CD4-positive, alpha-beta T cell (primary cell): ENCODE measurements at regions not wholly inside any gene's neighbourhood (a gene's known extent, or its start where the extent isn't known, plus 50 kb on each side); places are given as distances from the start of the nearest gene placed in this dataset.

ENCODE experiments used
- ATAC-seq: fragments of 200-7000 bp; cut with Tn5 transposase; one replicate; pipeline ENCODE4 v1.10.0; 2022; ENCODE audit warnings: mild to moderate bottlenecking; ENCODE audit not compliant: poor library complexity
- CTCF ChIA-PET: fragments of 350-600 bp; sonication (Branson Sonifier 250); formaldehyde crosslinking; loops from one replicate; lab custom pipeline; 2021; ENCODE audit warnings: antibody characterized with exemption, inconsistent platforms; lab: Charles Lee
- POLR2A ChIA-PET: fragments of 350-600 bp; sonication (Branson Sonifier 250); formaldehyde crosslinking; loops from one replicate; lab custom pipeline; 2021; ENCODE audit warnings: antibody characterized with exemption, inconsistent platforms; lab: Charles Lee
- DNase-seq, 14 experiments: peaks; one replicate each; pipeline ENCODE4 v3.0.0-alpha.2; 2013 to 2020; ENCODE audit warnings: mixed read lengths in 2 of 14
- H3K27ac ChIP-seq, 2 donors: one replicate each; pipeline versions ENCODE4 v1.5.1 to v1.7.0; 2013; ENCODE audit warnings: low read length in 2 of 2, low read depth in 1 of 2, mild to moderate bottlenecking in 1 of 2
- H3K27me3 ChIP-seq, 2 experiments: 1 replicate in 1 of 2; 2 replicates in 1 of 2; pipeline versions ENCODE4 v1.6.1 to v1.7.0; 2013; ENCODE audit warnings: low read length in 2 of 2, control low read depth in 1 of 2, mild to moderate bottlenecking in 1 of 2, moderate library complexity in 1 of 2; ENCODE audit not compliant: insufficient read depth in 2 of 2, control insufficient read depth in 1 of 2
- H3K36me3 ChIP-seq: one replicate; pipeline ENCODE4 v1.6.1; 2013; ENCODE audit warnings: low read length, control low read depth; ENCODE audit not compliant: insufficient read depth
- H3K4me1 ChIP-seq: one replicate; pipeline ENCODE4 v1.6.1; 2013; ENCODE audit warnings: low read length, control low read depth; ENCODE audit not compliant: insufficient read depth
- H3K4me3 ChIP-seq: one replicate; pipeline ENCODE4 v1.5.1; 2013; ENCODE audit warnings: mild to moderate bottlenecking, low read length, moderate library complexity
- H3K9me3 ChIP-seq, 2 experiments: 1 replicate in 1 of 2; 2 replicates in 1 of 2; pipeline versions ENCODE4 v1.6.1 to v1.7.0; 2013; ENCODE audit warnings: low read length in 2 of 2, mild to moderate bottlenecking in 2 of 2, control low read depth in 1 of 2, moderate library complexity in 1 of 2; ENCODE audit not compliant: control insufficient read depth in 1 of 2, insufficient read depth in 1 of 2
- H3K27ac Mint-ChIP-seq: one replicate; pipeline ENCODE4 v1.8.0; 2020; ENCODE audit warnings: mixed read lengths
- H3K27me3 Mint-ChIP-seq: one replicate; pipeline ENCODE4 v1.8.0; 2021; ENCODE audit warnings: mixed read lengths
- H3K36me3 Mint-ChIP-seq: one replicate; pipeline ENCODE4 v1.8.0; 2021; ENCODE audit warnings: low read depth, mixed read lengths
- H3K4me1 Mint-ChIP-seq: one replicate; pipeline ENCODE4 v1.8.0; 2021; ENCODE audit warnings: low read depth, mixed read lengths
- H3K4me3 Mint-ChIP-seq: one replicate; pipeline ENCODE4 v1.8.0; 2020; ENCODE audit warnings: mild to moderate bottlenecking, mixed read lengths
- H3K9me3 Mint-ChIP-seq: one replicate; pipeline ENCODE4 v1.8.0; 2020; ENCODE audit warnings: mixed read lengths
- CTCF ChIP-seq: fragments of 200-600 bp; IDR thresholded peaks from one replicate; pipeline ENCODE4 v1.8.0; 2022; ENCODE audit warnings: antibody characterized with exemption, mild to moderate bottlenecking
- intact Hi-C, 2 experiments: fragments of 100-400 bp; cut with DNase I in 1 of 2; cut with micrococcal nuclease in 1 of 2; formaldehyde crosslinking; loops; one replicate each; pipeline versions ENCODE4 v1.15.1 to v1.9.0; 2023 to 2025; cut with DNase I, micrococcal nuclease

- H3K27ac ChIP-seq, result no peak overlapping the region
- Mint-ChIP-seq H3K27me3 (peaks cover 29% of the 10 kb centered on the region), H3K27ac (no peak overlapping the region), H3K4me1 (no peaks in the 10 kb centered on the region), H3K36me3 (no peaks in the 10 kb centered on the region), H3K9me3 (no peaks in the 10 kb centered on the region), H3K4me3 (no peak overlapping the region)
- no peaks in the 10 kb centered on the region for H3K4me1 ChIP-seq
- POLR2A ChIA-PET, result no interaction called here
- H3K27me3 ChIP-seq, result peaks cover 0 to 5% of the 10 kb centered on the region in 2 experiments
- no peak for DNase-seq
- intact Hi-C loops, result no loop called here
- ATAC-seq, result no peak
- no peak for TF ChIP-seq CTCF
- no peaks in the 10 kb centered on the region for H3K9me3 ChIP-seq
- no peaks in the 10 kb centered on the region for H3K36me3 ChIP-seq
- CTCF ChIA-PET, result no interaction called here
- H3K4me3 ChIP-seq, result no peak overlapping the region
Measured at GRCh38 chr2:234583331-234583730, 86.5 kb upstream of the ARL4C start.

GRCh38 chr2:234580686-234581085 lies 83.8 kb upstream of the ARL4C start:
- H3K4me1 Mint-ChIP-seq, result no peaks in the 10 kb centered on the region
- H3K27me3 Mint-ChIP-seq, result peaks cover 20% of the 10 kb centered on the region
- no peaks in the 10 kb centered on the region for H3K9me3 Mint-ChIP-seq
- H3K36me3 ChIP-seq, result no peaks in the 10 kb centered on the region
- no peaks in the 10 kb centered on the region for H3K36me3 Mint-ChIP-seq
- no peak overlapping the region for H3K4me3 Mint-ChIP-seq
- no peak overlapping the region for H3K4me3 ChIP-seq
- ATAC-seq (no peak), DNase-seq (no peak)
- no peak overlapping the region for H3K27ac Mint-ChIP-seq
- ChIA-PET POLR2A (no interaction called here), CTCF (no interaction called here)
- no peaks in the 10 kb centered on the region for H3K27me3 ChIP-seq
- H3K27ac ChIP-seq, result no peak overlapping the region
- TF ChIP-seq CTCF, result no peak
- no peaks in the 10 kb centered on the region for H3K9me3 ChIP-seq
- no peaks in the 10 kb centered on the region for H3K4me1 ChIP-seq
- intact Hi-C loops, result no loop called here

GRCh38 chr2:234579231-234579962 lies 82.5 kb upstream of the ARL4C start:
- Histone ChIP-seq H3K27ac (no peak overlapping the region), H3K27me3 (no peaks in the 10 kb centered on the region), H3K4me3 (no peak overlapping the region), H3K9me3 (no peaks in the 10 kb centered on the region), H3K4me1 (no peaks in the 10 kb centered on the region), H3K36me3 (no peaks in the 10 kb centered on the region)
- intact Hi-C loops, result no loop called here
- Mint-ChIP-seq H3K27ac (no peak overlapping the region), H3K4me1 (no peaks in the 10 kb centered on the region), H3K36me3 (no peaks in the 10 kb centered on the region), H3K9me3 (no peaks in the 10 kb centered on the region), H3K4me3 (no peak overlapping the region), H3K27me3 (peaks cover 15% of the 10 kb centered on the region)
- ATAC-seq (no peak), DNase-seq (no peak)
- ChIA-PET CTCF (interaction anchor here (0.8 kb wide), 1 partner anchor 13 kb away, joined by 3 read pairs; no protein-coding TSS in a partner anchor), POLR2A (no interaction called here)
- no peak for TF ChIP-seq CTCF
